Muscle of back (tissue), 3 donors: ENCODE measurements at regions not wholly inside any gene's neighbourhood (a gene's known extent, or its start where the extent isn't known, plus 50 kb on each side); places are given as distances from the start of the nearest gene placed in this dataset.

Experiments
- DNase-seq, 3 donors: peaks; one replicate each; pipeline versions ENCODE4 v3.0.0 to v3.0.0-alpha.2; 2013

DNA sequence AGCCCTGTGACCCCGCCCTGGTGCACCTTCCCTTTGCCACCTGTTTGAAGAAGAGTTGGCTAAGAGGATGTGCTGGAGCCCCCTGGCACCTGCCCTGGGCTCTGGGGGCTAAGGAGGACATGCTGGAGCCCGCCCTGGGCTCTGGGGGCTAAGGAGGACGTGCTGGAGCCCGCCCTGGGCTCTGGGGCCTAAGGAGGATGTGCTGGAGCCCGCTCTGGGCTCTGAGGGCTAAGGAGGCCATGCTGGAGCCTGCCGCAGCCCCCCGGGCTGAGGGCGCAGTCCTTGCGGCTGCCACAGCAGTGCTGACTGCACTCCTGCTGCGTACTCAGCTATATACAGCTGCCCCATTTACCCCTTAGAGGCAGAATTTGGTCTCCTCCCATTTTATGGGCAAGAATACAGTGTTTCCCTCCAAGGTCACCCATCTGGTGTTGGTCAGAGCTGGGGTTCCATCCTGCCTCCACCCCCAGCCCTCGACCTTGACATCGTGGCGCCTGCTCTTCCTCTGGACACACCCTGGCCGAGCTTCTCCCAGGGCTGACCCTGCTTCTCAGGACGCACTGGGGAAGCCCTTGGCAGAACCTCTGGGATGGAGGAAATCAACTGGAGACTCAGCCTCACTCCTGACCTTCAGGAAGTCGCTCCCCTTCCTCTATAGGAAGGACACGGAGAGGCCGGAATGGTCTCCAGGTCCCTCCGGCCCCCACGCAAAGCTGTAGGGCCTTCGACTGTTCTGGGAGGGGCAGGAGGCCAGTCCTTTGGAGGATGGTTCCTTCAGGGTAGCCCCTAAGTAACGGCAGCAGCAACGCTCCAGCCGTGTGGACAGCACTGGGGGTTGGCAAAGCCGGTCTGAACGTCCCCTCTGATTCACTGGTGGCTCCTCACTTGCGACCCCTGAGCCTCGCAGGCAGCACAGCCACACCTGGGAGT is 65.0 kb upstream of the HPCAL1 start:
- DNase-seq: no peak

DNA sequence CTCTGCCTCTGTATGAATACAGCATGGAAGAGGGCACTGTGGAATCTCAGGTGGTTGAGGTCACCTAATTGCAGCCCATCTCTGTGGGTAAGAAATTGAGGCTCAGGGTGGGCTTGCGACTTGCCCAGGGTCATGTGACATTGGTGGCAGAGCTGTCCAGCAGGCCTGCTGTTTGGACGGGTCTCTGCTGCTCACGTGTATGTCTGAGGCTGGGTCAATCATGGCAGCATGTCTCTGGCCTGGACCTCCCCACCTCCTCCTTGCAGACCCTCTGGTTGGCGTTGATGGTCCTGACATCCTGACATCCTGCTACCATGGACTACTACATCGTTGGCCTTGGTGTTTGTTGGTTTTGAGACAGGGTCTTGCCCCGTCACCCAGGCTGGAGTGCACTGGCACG is 64.3 kb upstream of the HPCAL1 start:
- DNase-seq: no peak

DNA sequence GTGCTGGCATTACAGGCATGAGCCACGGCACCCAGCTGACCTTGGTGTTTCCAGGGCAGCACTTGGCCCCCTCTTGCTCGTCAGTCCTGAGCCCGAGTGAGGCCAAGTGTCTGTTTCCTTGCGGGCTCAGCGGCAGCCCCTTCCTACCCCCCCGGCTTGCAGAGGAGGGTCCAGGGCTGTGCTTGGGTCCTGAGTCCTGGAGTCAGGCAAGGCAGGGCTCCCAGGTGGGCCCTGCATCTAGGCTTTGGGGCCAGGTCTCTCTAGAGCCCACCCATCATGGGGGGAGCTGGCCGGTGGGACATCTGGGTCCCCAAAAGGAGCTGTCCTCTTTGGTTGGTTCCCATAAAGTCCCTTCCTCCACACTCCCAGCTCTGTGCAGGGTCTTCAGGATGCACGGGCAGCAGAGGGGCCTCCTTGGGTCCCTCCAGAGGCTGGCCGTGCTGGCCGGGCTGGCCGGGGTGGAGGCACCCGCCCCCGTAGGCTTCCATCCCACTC is 63.7 kb upstream of the HPCAL1 start:
- DNase-seq: no peak

DNA sequence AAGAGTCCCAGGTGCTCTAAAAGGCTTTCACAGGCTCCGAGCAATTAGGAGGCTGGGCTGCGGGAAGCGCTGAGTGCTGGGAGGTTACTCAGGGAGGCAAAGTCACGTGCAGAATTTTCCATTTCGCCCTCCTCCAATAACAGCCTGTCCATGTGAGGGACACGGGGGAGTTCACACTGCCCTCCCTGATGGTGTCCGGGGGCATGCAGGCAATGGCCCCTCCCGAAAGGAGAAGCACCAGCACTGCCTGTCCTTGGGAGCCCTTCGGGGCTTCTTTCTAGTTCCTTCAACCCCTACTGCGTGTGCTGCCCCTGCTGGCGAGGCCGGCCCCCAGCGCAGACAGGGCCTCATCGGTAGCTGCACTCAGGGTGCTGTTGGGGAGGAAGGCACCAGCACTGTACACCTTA is 63.1 kb upstream of the HPCAL1 start:
- no peak for DNase-seq

DNA sequence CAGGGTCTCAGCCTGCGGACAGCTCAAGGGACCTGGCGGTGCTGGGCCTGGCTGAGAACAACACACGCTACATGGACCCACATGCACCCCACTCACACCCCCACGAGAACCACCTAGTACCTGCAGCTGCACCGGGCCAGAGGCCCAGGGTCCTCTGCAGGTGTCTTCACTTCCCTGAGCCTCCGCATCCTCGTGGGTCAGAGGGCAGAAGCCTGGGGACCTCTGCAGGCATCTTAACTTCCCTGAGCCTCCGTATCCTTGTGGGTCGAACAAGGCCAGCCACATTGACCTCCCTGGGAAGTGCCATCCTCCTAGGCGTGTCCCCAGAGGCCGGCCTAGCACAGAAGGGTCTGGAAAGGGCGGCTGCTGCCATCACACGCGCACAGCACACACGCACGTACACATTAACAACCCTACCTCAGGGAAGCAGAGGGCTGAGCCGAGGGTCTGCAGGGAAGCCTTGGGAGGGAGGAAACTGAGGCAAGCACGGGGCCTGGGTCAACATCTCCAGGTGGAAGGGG is 62.5 kb upstream of the HPCAL1 start:
- DNase-seq: no peak

DNA sequence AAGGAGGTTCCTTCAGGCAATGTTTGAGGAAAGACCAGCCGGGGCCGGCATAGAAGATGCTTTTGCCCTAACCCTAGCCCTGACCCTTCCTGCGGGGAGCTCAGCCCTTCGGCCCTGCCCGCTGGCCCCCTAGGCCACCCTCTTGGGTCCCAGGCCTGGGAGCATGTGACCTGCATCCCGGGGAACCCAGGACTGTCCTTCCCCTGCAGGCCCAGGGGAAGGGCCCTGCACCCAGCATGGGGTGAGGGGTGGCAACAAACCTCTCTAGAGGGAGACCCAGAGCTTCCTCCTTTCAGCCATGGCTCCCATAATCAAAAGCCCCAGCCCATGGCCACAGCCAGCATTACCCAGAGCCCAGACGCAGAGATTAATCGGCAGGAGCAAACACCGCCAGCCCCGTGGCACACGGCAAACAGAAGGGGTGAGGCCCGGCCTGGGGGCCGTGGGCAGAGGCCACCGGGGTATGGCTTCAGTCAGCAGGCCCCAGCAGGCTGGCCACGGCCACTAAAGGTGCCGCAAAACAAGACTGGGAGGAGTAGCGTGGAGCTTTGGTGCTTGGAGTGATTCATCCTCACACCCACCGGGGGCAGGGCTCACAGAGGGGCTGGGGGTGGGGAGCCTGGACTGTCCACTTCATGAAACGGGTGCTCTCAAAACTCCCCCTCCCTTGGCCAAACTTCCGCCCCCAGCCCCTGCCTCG is 61.6 kb upstream of the HPCAL1 start:
- DNase-seq: no peak

DNA sequence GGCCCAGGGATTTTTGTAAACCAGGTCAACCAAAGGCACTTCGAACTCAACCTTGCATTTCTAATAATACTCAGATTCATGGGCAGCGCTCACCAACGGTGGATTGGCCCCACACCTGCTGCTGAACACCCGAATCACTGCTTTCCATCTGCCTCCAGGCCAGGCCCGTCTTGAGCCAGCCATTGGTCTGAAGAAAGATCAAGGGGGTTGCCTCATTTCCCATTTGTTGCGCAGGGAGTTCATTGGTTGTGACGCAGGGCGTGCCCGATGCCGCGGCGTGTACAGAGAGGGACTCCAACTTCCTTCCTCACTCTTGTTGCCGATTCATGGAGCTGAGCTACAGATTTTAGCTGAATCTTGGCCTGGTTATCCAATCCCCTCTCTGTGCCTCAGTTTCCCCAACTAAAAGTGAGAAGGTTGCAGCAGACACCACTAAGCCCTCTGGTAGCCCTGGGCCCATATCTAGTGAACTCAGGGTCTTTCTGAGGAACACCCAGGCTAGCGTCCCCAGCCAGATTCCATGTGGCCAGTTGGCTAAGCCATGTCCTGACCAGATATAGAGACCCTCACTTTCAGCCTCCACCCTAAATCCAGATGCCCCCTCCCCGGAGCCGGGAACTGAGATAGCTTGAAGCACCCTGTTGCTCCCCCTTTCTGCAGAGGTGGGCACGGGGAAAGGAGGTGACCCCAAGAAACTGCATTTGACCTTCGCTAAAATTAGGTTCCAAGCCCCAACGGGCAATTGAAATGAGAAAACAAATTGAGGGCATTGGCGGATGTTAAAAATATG is 60.9 kb upstream of the HPCAL1 start:
- DNase-seq: no peak

DNA sequence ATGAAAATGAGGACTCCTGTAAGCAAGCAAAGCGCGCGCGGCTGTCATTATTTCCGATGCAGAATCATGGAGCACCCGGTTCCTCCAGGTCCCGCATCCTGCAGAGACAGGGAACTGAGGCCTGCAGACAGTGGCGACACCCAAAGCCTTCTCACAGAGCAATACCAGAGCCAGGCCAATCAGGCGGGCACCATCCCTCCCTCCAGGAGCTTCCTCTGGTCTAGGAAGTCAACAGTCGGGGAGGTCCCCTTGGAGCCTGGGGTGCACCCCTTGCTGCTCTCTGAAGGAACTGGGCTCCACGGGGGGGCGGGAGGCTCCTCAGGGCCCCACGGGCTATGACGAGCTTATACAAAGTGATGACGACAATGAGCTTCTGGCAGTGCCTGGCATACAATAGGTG is 60.3 kb upstream of the HPCAL1 start:
- DNase-seq: no peak

DNA sequence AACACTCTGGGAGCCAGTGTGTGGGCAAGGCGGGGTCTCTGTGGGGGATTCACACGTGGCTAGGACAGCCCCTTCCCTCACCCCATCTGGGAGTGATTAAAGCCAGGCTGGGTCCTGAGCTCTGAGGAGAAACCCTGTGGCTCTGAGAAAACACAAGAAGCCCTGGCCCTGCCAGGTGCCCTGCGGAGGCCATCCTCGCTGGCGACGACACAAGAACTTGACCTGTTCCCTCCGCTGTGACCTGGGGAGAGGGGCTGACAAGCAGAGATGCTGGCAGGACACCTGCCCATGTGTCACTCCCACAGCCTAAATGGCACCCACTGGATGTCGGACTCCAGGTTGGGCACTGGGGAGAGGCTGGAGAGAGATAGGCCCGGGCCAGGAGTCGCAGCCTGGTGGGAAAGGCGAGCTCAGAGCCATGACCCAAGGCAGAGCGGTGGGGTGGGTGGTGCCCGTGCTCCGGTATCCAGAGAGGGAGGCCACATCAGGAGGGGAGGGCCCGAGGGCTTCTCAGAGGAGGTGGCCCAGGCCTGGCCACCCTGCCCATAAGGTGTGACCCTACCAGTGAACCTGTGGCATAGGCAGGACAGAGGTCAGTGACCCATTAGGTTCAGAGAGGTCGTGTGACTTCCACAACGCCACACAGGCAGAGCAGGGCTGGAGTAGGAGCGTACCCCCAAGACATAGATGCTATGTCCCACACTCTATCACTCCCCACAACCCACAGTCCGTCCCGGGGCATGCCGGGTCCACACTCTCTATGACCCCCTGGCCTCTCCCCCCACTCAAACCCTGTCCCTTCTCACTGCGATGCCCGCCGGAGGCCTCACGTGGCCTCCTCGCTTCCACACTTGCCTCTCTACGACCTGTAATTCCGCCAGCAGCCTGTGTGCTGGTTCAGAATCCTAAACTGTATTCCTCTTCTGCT is 59.4 kb upstream of the HPCAL1 start:
- DNase-seq: no peak

DNA sequence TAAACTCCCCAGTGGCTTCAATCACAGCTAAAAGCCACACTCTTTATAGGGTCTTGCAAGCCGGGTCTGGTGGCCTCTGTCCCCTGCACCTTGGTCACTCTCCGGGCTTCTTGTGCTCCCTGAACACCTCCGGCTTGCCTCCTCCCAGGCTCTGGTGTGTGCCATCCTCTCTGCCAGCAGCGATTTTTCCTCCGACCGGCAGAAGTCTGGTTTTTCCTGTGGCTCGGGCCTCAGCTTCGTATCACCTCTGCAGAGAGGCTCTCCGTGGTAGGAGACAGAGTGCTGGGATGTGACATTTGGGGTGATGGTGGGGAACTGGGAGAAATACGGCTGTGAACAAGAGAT is 58.8 kb upstream of the HPCAL1 start:
- no peak for DNase-seq

DNA sequence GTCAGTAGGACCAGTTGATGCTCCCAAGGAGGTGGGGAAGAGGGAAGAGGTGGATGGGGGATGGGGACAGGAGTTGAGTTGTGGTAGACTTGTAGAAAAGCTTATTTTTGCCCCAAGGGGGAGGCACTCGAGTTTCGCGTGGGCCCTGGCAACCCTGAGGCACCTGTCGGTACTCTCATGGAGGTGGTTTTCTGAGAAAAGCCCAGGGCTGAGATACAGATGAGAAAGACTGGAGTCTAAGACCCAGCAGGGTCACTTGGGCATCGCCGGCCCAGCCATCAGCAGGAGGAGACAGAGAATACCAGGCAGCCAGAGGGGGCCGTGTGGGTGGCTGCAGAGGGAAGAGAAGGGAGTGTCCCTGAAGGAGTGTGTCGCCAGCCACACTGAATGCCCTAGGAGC is 57.7 kb upstream of the HPCAL1 start:
- no peak for DNase-seq

DNA sequence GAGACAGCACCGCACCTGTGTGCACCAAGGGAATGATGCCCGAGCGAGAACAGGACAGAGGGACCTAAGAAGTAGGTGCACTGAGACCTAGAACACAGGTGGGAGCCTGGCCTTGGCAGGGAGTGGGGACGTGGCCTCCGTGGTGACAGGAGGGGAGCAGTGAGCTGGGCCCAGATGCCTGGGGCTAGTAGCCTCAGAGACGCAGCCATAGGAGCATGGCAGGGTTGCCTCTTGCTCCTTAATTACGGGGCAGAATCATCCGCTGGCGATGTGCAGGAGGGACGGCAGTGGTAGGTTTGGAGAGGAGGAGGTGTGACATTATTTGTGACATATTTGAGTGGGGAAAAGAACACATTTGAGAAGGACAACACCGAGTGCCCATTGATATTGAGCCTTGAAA is 57.0 kb upstream of the HPCAL1 start:
- DNase-seq: no peak

DNA sequence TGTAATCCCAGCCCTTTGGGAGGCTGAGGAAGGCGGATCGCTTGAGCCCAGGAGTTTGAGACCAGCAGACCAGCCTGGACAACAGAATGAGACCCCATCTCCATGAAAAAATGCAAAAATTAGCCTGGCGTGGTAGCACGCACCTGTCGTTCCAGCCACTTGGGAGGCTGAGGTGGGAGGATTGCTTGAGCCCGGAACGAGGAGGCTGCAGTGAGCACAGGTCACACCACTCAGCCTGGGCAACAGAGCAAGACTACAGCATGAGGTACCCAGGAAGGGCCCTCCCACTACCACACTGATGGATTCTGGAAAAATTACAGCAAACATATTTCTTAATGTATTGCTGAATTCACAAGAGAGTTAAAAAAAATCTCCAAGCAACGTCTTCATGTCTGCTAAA is 56.3 kb upstream of the HPCAL1 start:
- no peak for DNase-seq

DNA sequence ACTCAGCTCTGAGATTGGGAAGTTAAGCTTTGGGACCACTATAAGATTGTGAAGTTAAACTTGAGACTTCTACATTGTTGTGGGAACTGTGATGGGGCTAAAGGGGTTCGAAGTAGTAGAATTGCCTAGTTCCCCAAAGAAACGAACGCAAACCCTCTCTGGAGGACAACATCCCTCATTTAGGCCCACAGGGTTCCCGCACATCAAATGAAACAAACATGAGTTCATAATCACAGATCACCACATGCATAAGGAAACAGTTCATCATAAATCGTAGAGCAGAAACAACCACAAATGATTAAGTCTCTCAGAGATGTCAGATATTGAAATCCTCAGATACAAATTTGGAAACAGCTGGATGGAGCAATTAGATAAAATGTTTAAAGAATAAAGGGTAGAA is 55.9 kb upstream of the HPCAL1 start:
- DNase-seq: no peak

DNA sequence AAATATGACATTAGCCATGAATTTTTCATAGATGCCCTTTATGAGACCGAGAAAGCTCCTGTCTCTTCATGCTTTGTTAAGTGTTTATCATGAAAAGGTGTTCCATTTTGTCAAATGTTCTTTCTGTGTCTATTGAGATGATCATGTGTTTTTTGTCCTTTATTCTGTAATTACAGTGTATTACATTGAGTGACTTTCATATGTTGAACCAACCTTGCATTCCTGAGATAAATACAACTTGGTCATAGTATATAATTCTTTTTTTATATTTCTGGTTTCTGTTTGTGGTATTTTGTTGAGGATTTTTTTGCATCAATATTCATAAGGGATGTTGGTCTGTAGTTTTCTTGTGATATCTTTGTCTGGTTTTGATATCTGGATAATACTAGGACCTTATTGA is 52.9 kb upstream of the HPCAL1 start:
- DNase-seq: no peak

DNA sequence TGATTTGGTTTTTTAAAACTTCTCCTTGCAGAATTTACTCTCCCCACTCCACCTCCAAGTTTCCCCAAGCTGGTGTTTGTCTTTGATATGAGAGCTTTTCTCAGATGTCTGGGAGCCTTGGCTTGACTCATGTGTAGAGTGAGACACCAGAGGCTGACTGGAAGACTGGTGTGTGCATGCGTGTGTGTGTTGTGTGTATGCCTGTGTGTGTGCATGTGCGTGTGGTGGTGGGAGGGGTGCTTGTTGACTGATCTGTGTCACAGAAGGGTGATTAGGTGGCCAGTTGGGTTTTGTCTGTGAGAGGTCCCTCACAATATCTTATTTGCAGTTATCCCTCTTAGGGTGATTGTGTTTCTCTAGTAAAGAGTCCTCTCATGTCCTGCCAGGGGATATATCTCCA is 50.5 kb upstream of the HPCAL1 start:
- no peak for DNase-seq

DNA sequence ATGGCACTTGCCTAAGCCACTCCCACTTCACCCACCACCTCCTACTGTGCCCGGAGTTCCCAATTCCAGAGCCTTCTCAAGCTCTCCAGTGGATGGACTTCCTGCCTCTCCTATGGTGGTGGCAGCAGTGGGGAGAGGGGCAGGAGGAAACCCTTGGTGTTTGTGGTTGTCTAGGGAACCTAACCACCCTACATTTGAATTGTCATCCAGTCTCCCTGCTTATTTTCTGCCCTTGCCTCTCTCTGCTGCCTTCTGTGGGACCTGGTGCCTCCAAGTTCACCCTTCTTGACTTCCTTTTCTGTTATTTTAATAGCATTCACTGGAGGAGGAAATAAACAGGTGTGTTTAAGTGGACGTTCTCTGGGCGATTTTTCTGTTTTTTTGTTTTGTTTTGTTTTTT is 50.0 kb upstream of the HPCAL1 start:
- no peak for DNase-seq
